GM18951 (cell line): ENCODE measurements at regions not wholly inside any gene's neighbourhood (a gene's known extent, or its start where the extent isn't known, plus 50 kb on each side); places are given as distances from the start of the nearest gene placed in this dataset.

Experiments used
- POLR2A ChIP-seq: IDR thresholded peaks from 4 replicates; pipeline ENCODE4 v1.6.1; 2011; ENCODE audit warnings: mild to moderate bottlenecking; ENCODE audit not compliant: insufficient read length, insufficient read depth; ENCODE audit errors: extremely low read depth
- in situ Hi-C: fragments of 300-500 bp; cut with MboI; formaldehyde crosslinking; loops from one replicate; pipeline ENCODE4 v1.12.0; 2022; ENCODE audit warnings: low sequenced_read_pairs, mixed read lengths, inconsistent platforms; ENCODE audit not compliant: unreplicated experiment

GRCh38 chr9:31612336-31613030 is 772.0 kb upstream of the ACO1 start:
- in situ Hi-C loops: no loop called here
- no peak for TF ChIP-seq POLR2A

GRCh38 chr9:31615966-31616365 is 768.5 kb upstream of the ACO1 start:
- no peak for TF ChIP-seq POLR2A
- in situ Hi-C loops: no loop called here

GRCh38 chr9:31623511-31623910 is 760.9 kb upstream of the ACO1 start:
- in situ Hi-C loops: no loop called here
- no peak for TF ChIP-seq POLR2A

GRCh38 chr9:31629292-31629691 is 755.2 kb upstream of the ACO1 start:
- TF ChIP-seq POLR2A: no peak

GRCh38 chr9:31637265-31637664 is 747.2 kb upstream of the ACO1 start:
- TF ChIP-seq POLR2A: no peak
- in situ Hi-C loops: no loop called here

More at GRCh38 chr9:31629292-31629691, 755.2 kb upstream of the ACO1 start:
- in situ Hi-C loops: no loop called here

GRCh38 chr9:31637861-31638260 is 746.6 kb upstream of the ACO1 start:
- in situ Hi-C loops: no loop called here
- TF ChIP-seq POLR2A: no peak

- no peak for TF ChIP-seq POLR2A
- in situ Hi-C loops: no loop called here
Measured at GRCh38 chr9:31639451-31639850, 745.0 kb upstream of the ACO1 start.

- TF ChIP-seq POLR2A: no peak
- in situ Hi-C loops: no loop called here
Measured at GRCh38 chr9:31669311-31669710, 715.1 kb upstream of the ACO1 start.

GRCh38 chr9:31671011-31671410 is 713.4 kb upstream of the ACO1 start:
- in situ Hi-C loops: no loop called here

GRCh38 chr9:31674264-31674663 is 710.2 kb upstream of the ACO1 start:
- no peak for TF ChIP-seq POLR2A
- in situ Hi-C loops: no loop called here

More at GRCh38 chr9:31671011-31671410, 713.4 kb upstream of the ACO1 start:
- no peak for TF ChIP-seq POLR2A

GRCh38 chr9:31677415-31677814 is 707.0 kb upstream of the ACO1 start:
- in situ Hi-C loops: no loop called here
- no peak for TF ChIP-seq POLR2A

GRCh38 chr9:31677877-31678276 is 706.6 kb upstream of the ACO1 start:
- no peak for TF ChIP-seq POLR2A
- in situ Hi-C loops: no loop called here

GRCh38 chr9:31683116-31683515 is 701.3 kb upstream of the ACO1 start:
- in situ Hi-C loops: no loop called here
- TF ChIP-seq POLR2A: no peak

GRCh38 chr9:31697956-31698355 is 686.5 kb upstream of the ACO1 start:
- no peak for TF ChIP-seq POLR2A
- in situ Hi-C loops: no loop called here
